ENCODE measurements at regions not wholly inside any gene's neighbourhood (a gene's known extent, or its start where the extent isn't known, plus 50 kb on each side); places are given as distances from the start of the nearest gene placed in this dataset. TPM values are rescaled to one million over a fixed set of nuclear protein-coding genes. Genes with fewer than 3 reads are reported as not detected.

- no peaks in the 10 kb centered on the region for H3K36me3 ChIP-seq (ENCODE audit: insufficient read depth, low read length)
- H3K9me3 ChIP-seq (ENCODE audit: low read length), result no peaks in the 10 kb centered on the region
- POLR2A ChIA-PET, result interaction anchor here (1.4 kb wide), 1 partner anchor 168 kb away, joined by 6 read pairs; no protein-coding TSS in a partner anchor
- DNase-seq (ENCODE audit: low spot score), result no peak
- no peaks in the 10 kb centered on the region for H3K4me1 ChIP-seq (ENCODE audit: insufficient read depth, low read length, poor library complexity, severe bottlenecking)
- no peaks in the 10 kb centered on the region for H3K9me2 ChIP-seq (ENCODE audit: insufficient read depth, low read length)
- H2AFZ ChIP-seq (ENCODE audit: low read length), result no peak overlapping the region
- H4K20me1 ChIP-seq (ENCODE audit: insufficient read depth, low read length), result no peaks in the 10 kb centered on the region
- BruUV-seq (replicated peaks), result no TSS peak
- H3K4me3 ChIP-seq (ENCODE audit: low read depth, low read length, poor library complexity, severe bottlenecking), result no peak overlapping the region
- intact Hi-C loops (cut with micrococcal nuclease; ENCODE audit: unreplicated experiment), result no loop called here
- H3K79me2 ChIP-seq (ENCODE audit: insufficient read depth, low read depth, low read length), result no peaks in the 10 kb centered on the region
- H3K27ac ChIP-seq (ENCODE audit: low read depth, low read length, poor library complexity, severe bottlenecking), result no peak overlapping the region
- no peak overlapping the region for H3K4me2 ChIP-seq (ENCODE audit: low read length)
- CTCF ChIA-PET (ENCODE audit: unreplicated experiment), result no interaction called here
- TF ChIP-seq CTCF (conservative IDR thresholded peaks at IDR 0.05; ENCODE audit: low read length) (no peak), EZH2phosphoT487 (IDR thresholded peaks at IDR 0.05; ENCODE audit: borderline replicate concordance, low read depth, low read length) (no peak)
Observed at GRCh38 chr9:788777-789176, 52.7 kb upstream of the DMRT1 start.

Small RNA genes in the stretch of these regions (small RNA-seq; reads per million reads assigned to genes)
- gene AL392089.1, result not detected
- gene RNU6-1327P, result not detected

All from OCI-LY7 (cell line).